GM19328 (cell line): ENCODE measurements at regions not wholly inside any gene's neighbourhood (a gene's known extent, or its start where the extent isn't known, plus 50 kb on each side); places are given as distances from the start of the nearest gene placed in this dataset.
A peak's percentile ranks its signal among the peaks of the same experiment; 100 is the strongest.

ENCODE experiments used
- ATAC-seq: cut with Tn5 transposase; IDR thresholded peaks from one replicate; pipeline ENCODE4 v1.9.1; 2021; ENCODE audit warnings: mild to moderate bottlenecking, moderate library complexity; ENCODE audit not compliant: unreplicated experiment

DNA sequence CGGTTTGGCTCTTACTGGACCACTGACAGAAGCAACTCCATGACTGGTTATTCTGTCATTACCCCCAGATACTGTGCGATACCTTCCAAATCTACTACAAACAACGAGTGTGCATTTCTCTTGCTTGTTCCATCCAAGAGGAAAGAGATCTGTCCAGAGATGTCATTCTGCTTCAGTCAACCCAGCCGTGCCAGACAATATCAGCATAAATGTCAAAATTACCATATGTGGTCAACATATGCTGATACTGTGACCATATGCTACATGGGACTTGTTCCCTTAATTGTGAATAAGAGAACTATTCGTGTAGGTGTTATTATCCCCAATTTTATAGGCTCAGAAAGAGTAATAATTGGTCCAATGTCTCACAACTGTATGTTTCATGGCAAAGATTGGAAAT lies 143.2 kb upstream of the PRSS1 start:
- ATAC-seq: no peak

GRCh38 chr7:142604671-142605070 lies 144.6 kb upstream of the PRSS1 start:
- no peak for ATAC-seq

GRCh38 chr7:142603870-142604448 lies 145.3 kb upstream of the PRSS1 start:
- ATAC-seq: peak; percentile 54

GRCh38 chr7:142602756-142603155 lies 146.5 kb upstream of the PRSS1 start:
- no peak for ATAC-seq

DNA sequence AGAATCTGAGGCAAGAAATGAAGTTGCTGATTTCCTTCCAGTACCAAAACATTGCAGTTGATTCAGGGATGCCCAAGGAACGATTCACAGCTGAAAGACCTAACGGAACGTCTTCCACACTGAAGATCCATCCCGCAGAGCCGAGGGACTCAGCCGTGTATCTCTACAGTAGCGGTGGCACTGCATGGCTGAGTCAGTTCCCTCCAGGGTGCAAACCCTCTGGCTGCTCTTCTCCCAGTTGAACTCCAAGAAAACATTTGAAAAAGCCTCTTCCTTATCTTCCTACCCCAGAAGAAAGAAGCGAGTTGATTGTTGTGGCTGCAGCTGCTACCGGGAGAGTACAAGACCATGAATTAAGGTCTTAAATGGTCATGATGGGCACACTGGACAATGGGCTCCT lies 147.1 kb upstream of the PRSS1 start:
- no peak for ATAC-seq

GRCh38 chr7:142598297-142598696 lies 151.0 kb upstream of the PRSS1 start:
- ATAC-seq: no peak

- ATAC-seq: no peak
These were observed 151.7 kb upstream of the PRSS1 start for GRCh38 chr7:142597547-142597946.

- ATAC-seq: no peak
These were observed 153.3 kb upstream of the PRSS1 start for GRCh38 chr7:142595816-142596516.

- no peak for ATAC-seq
These were observed 155.2 kb upstream of the PRSS1 start for GRCh38 chr7:142594078-142594477.

- no peak for ATAC-seq
These were observed 156.2 kb upstream of the PRSS1 start for GRCh38 chr7:142593106-142593505.

GRCh38 chr7:142592664-142593063 lies 156.6 kb upstream of the PRSS1 start:
- ATAC-seq: no peak

DNA sequence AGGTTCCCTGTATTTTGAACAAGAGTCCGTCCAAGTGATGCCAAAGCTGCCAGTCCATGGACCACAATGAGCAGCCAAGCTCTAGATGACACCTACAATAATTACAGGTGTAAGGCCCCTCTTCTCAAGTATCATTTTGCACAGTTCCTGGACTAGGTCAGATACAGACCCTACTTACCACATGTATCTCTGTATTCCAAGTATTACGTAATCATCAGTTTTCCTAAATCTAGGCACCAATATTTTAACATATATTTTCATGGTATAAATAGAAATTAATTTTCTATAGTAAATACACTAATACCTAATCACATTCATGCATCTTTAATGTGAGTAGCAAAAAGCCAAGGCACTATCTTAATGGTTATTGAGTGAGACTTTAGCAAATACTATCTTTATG lies 157.0 kb upstream of the PRSS1 start:
- ATAC-seq: no peak

GRCh38 chr7:142590830-142591457 lies 158.3 kb upstream of the PRSS1 start:
- no peak for ATAC-seq

GRCh38 chr7:142590077-142590476 lies 159.2 kb upstream of the PRSS1 start:
- ATAC-seq: no peak

- ATAC-seq: peak; percentile 71
These were observed 161.6 kb upstream of the PRSS1 start for GRCh38 chr7:142587578-142588191.

GRCh38 chr7:142586611-142587010 lies 162.7 kb upstream of the PRSS1 start:
- no peak for ATAC-seq

GRCh38 chr7:142585425-142585824 lies 163.8 kb upstream of the PRSS1 start:
- ATAC-seq: no peak

GRCh38 chr7:142584765-142585164 lies 164.5 kb upstream of the PRSS1 start:
- no peak for ATAC-seq

GRCh38 chr7:142583446-142583845 lies 165.8 kb upstream of the PRSS1 start:
- ATAC-seq: peak; percentile 39

DNA sequence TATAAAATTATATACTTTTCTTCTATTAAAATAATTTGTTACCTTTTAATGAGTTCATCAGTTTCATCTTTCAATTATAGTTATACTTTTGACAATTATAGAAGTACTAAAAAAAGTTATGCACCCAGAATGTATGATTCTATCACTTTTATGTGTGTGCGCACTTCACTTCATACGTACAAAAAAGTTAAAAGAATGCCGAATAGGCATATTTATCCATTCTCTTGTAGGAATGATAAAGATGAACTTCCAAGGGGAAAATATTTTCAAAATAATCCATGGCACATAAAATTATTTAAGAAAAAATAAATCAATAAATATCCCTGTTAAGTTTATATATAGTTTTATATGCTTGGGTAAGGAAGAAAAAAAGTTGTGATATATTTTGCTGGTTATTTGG lies 166.9 kb upstream of the PRSS1 start:
- no peak for ATAC-seq

DNA sequence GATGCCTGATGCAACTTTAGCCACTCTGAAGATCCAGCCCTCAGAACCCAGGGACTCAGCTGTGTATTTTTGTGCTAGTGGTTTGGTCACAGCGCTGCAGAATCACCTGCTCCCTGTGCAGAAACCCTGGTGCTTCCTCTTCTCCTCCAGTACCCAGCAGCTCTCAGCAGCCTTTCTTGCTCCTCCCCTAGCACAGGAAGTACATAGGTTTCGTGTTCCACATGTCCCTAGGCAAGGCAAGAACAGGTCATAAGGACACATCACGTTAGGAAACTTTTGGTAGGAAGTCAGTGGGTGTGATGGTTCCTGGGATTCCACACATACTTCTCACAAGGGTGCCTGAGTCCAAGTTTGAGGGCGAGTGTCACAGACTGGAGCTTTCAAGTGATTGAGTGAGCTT lies 167.9 kb upstream of the PRSS1 start:
- ATAC-seq: peak; percentile 78

DNA sequence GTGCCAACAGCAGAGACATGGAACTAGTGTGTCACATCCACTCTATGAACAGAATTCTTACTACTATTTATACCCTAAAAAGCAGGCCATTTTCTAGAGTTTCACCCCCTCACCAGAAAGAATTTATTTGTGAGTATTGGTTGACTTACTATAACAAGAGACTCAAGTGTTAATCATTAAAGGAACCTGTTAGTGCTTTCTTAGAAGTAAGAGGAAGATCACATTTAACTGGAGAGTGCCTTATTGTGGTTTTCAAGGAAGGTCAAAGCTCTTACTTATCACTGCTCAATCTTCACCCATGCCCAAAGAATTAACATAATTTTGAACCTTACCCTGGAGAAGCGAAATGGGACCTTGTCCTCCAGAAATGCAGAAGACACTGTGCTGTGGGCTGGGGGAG lies 169.3 kb upstream of the PRSS1 start:
- no peak for ATAC-seq
